ENCODE measurements at regions not wholly inside any gene's neighbourhood (a gene's known extent, or its start where the extent isn't known, plus 50 kb on each side); places are given as distances from the start of the nearest gene placed in this dataset.

DNA sequence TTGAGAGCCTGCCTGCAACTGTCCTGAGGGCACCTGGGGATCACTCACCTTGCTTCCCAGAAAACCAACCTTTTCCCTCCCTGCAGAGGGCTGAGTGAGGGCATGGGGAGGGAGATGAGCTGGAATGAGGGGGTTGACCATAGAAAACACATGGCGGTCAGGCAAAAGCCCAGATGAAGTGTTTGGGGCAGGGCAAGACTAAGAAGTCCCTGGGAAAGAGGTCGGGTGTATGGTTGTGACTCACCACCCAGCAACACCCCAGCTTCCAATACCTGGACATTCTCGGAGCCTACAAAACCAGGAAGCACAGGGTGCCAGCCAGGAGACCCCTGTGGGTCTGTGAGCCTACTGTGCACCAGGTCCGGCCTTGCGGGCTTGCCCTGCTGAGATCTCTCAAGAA is 95.3 kb upstream of the ATP2B2 start:
- TF ChIP-seq, protein P1, sequence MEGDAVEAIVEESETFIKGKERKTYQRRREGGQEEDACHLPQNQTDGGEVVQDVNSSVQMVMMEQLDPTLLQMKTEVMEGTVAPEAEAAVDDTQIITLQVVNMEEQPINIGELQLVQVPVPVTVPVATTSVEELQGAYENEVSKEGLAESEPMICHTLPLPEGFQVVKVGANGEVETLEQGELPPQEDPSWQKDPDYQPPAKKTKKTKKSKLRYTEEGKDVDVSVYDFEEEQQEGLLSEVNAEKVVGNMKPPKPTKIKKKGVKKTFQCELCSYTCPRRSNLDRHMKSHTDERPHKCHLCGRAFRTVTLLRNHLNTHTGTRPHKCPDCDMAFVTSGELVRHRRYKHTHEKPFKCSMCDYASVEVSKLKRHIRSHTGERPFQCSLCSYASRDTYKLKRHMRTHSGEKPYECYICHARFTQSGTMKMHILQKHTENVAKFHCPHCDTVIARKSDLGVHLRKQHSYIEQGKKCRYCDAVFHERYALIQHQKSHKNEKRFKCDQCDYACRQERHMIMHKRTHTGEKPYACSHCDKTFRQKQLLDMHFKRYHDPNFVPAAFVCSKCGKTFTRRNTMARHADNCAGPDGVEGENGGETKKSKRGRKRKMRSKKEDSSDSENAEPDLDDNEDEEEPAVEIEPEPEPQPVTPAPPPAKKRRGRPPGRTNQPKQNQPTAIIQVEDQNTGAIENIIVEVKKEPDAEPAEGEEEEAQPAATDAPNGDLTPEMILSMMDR (IDR thresholded peaks at IDR 0.05): no peak
- TF ChIP-seq POLR2A (IDR thresholded peaks at IDR 0.05): no peak

All from testis (tissue), 2 donors.